K562 (cell line): ENCODE measurements at regions not wholly inside any gene's neighbourhood (a gene's known extent, or its start where the extent isn't known, plus 50 kb on each side); places are given as distances from the start of the nearest gene placed in this dataset.

Experiments
- ATAC-seq: fragments of 200-7000 bp; cut with Tn5 transposase; 3 replicates; pipeline ENCODE4 v1.9.1; 2020; ENCODE audit warnings: moderate library complexity
- BruUV-seq: library from RNA; stranded (reverse); fragments of 400-500 nt; replicated peaks from 2 replicates; lab custom pipeline; 2021; lab: Mats Ljungman, UMichigan
- CTCF ChIA-PET: fragments of 300-600 bp; formaldehyde crosslinking; extraction: SDS; loops from one replicate; lab custom pipeline; 2021; ENCODE audit warnings: low intra/inter-chr PET ratio; lab: Yijun Ruan, JAX
- POLR2A ChIA-PET: fragments of 300-600, 350-650 bp; sonication (Branson Sonifier 250); formaldehyde crosslinking; extraction: SDS; loops from one replicate; lab custom pipeline; 2021; ENCODE audit warnings: antibody characterized with exemption, inconsistent platforms; lab: Yijun Ruan, JAX
- DNase-seq, 4 experiments: peaks; one replicate each; pipeline versions ENCODE4 v3.0.0 to v3.0.0-alpha.2; 2011 to 2018; ENCODE audit warnings: low spot score in 3 of 4, mixed read lengths in 3 of 4; ENCODE audit errors: extremely low read depth in 1 of 4
- FAIRE-seq: peaks from 2 replicates; lab custom pipeline; 2011; peaks lifted over from hg19 to GRCh38; lab: Jason Lieb, UNC
- H2AFZ ChIP-seq: 2 replicates; pipeline ENCODE4 v1.6.0; 2011; ENCODE audit warnings: low read depth, low read length, control low read depth, inconsistent platforms
- H3K27ac ChIP-seq: fragments of 200-600 bp; 3 replicates; pipeline ENCODE4 v1.8.0; 2011; ENCODE audit warnings: low read depth, mild to moderate bottlenecking, control low read depth, inconsistent platforms, low read length, moderate library complexity, mixed read lengths; ENCODE audit errors: extremely low read depth
- H3K27me3 ChIP-seq, 2 experiments: fragments of 300-600 bp in 1 of 2; 2 replicates in 1 of 2; 3 replicates in 1 of 2; pipeline versions ENCODE4 v1.6.0 to v1.8.0; 2011; ENCODE audit warnings: inconsistent platforms in 2 of 2, low read length in 2 of 2, mild to moderate bottlenecking in 1 of 2, mixed read lengths in 1 of 2, moderate library complexity in 1 of 2; ENCODE audit not compliant: control insufficient read depth in 2 of 2, insufficient read depth in 2 of 2
- H3K36me3 ChIP-seq: fragments of 300-600 bp; 3 replicates; pipeline ENCODE4 v1.8.0; 2011; ENCODE audit warnings: mild to moderate bottlenecking, low read length, inconsistent platforms; ENCODE audit not compliant: control insufficient read depth, insufficient read depth
- H3K4me1 ChIP-seq, 2 experiments: fragments of 200-600 bp in 1 of 2; replicated peaks in 1 of 2; 2 replicates in 1 of 2; 3 replicates in 1 of 2; pipeline versions ENCODE4 v1.5.1 to v1.8.0; 2011; ENCODE audit warnings: inconsistent platforms in 2 of 2, low read length in 2 of 2, mild to moderate bottlenecking in 1 of 2, mixed read lengths in 1 of 2, moderate library complexity in 1 of 2; ENCODE audit not compliant: control insufficient read depth in 2 of 2, insufficient read depth in 2 of 2
- H3K4me2 ChIP-seq: 2 replicates; pipeline ENCODE4 v1.6.1; 2011; ENCODE audit warnings: low read length, control low read depth, inconsistent platforms, mixed read lengths; ENCODE audit not compliant: insufficient read depth
- H3K4me3 ChIP-seq: fragments of 200-600 bp; sonication (generic), shearing (Covaris generic); 2 replicates; pipeline ENCODE4 v1.5.1; 2016; ENCODE audit warnings: control low read depth, inconsistent platforms
- H3K79me2 ChIP-seq: fragments of 200-600 bp; 3 replicates; pipeline ENCODE4 v1.8.0; 2011; ENCODE audit warnings: low read length, inconsistent platforms; ENCODE audit not compliant: control insufficient read depth, insufficient read depth
- H3K9ac ChIP-seq, 2 experiments: 2 replicates each; pipeline versions ENCODE4 v1.6.0 to v1.6.1; 2011; ENCODE audit warnings: low read depth in 2 of 2, low read length in 2 of 2, control low read depth in 1 of 2, inconsistent platforms in 1 of 2, mild to moderate bottlenecking in 1 of 2, mixed read lengths in 1 of 2; ENCODE audit not compliant: insufficient read depth in 1 of 2
- H3K9me1 ChIP-seq: one replicate; pipeline ENCODE4 v1.6.0; 2011; ENCODE audit warnings: inconsistent platforms, mild to moderate bottlenecking, low read length, moderate library complexity; ENCODE audit not compliant: control insufficient read depth, insufficient read depth
- H3K9me3 ChIP-seq: replicated peaks from 2 replicates; pipeline ENCODE4 v1.5.1; 2011; ENCODE audit warnings: low read depth, low read length, inconsistent platforms; ENCODE audit not compliant: control insufficient read depth, insufficient read depth
- H4K20me1 ChIP-seq: replicated peaks from 2 replicates; pipeline ENCODE4 v1.6.1; 2011; ENCODE audit warnings: low read length, inconsistent platforms, mixed read lengths; ENCODE audit not compliant: control insufficient read depth, insufficient read depth
- NCOA6 ChIP-seq: fragments of 450-650 bp; IDR thresholded peaks from 2 replicates; pipeline ENCODE4 v1.6.1; 2017; ENCODE audit warnings: mild to moderate bottlenecking
- PML ChIP-seq: IDR thresholded peaks from 2 replicates; pipeline ENCODE4 v1.6.1; 2012; ENCODE audit warnings: low read length, inconsistent platforms
- PPARD ChIP-seq: fragments of 250-450 bp; sonication (Bioruptor Pico); IDR thresholded peaks from 2 replicates; pipeline ENCODE4 v1.8.0; 2022; ENCODE audit warnings: inconsistent platforms, mild to moderate bottlenecking, moderate library complexity
- RAD51 ChIP-seq: fragments of 450-650 bp; IDR thresholded peaks from 2 replicates; pipeline ENCODE4 v1.7.1; 2016; ENCODE audit warnings: low read depth, mild to moderate bottlenecking, borderline replicate concordance
- STAT5B ChIP-seq: fragments of 250-450 bp; sonication (Bioruptor Pico); IDR thresholded peaks from 2 replicates; pipeline ENCODE4 v1.8.0; 2021; ENCODE audit warnings: mild to moderate bottlenecking, inconsistent platforms
- ZBTB1 ChIP-seq: sonication (generic); formaldehyde crosslinking; IDR thresholded peaks from 2 replicates; pipeline ENCODE4 v1.8.1; 2023; ENCODE audit warnings: missing genetic modification reagents, low read depth, mild to moderate bottlenecking, borderline replicate concordance
- ZNF217 ChIP-seq: sonication (generic); formaldehyde crosslinking; IDR thresholded peaks from 2 replicates; pipeline ENCODE4 v1.8.0; 2022; ENCODE audit warnings: mild to moderate bottlenecking, missing genetic modification reagents
- ZNF311 ChIP-seq: fragments of 250-450 bp; sonication (Bioruptor Pico); IDR thresholded peaks from 2 replicates; pipeline ENCODE4 v1.4.0; 2020; ENCODE audit warnings: mild to moderate bottlenecking, moderate library complexity
- ZNF589 ChIP-seq: fragments of 200-800 bp; sonication (Bioruptor generic); IDR thresholded peaks from 2 replicates; pipeline ENCODE4 v1.6.1; 2016; ENCODE audit warnings: low read depth, missing genetic modification characterization, missing compliant biosample characterization
- ZNF717 ChIP-seq: fragments of 250-450 bp; sonication (Bioruptor Pico); IDR thresholded peaks from 2 replicates; pipeline ENCODE4 v1.5.0; 2021
- WGBS: fragments of 100-300 bp; shearing (Covaris generic); methylation state at CpG from one replicate; pipeline ENCODE4 v1.1.6; 2016; ENCODE audit warnings: low coverage, mixed read lengths; ENCODE audit not compliant: insufficient coverage; ENCODE audit errors: missing lambda C conversion rate; 5-methylcytosine and 5-hydroxymethylcytosine counted together
- in situ Hi-C: fragments of 300-500 bp; cut with MboI; formaldehyde crosslinking; loops from 4 replicates; pipeline ENCODE4 v1.15.0; 2018; ENCODE audit warnings: inconsistent platforms, mixed read lengths
- intact Hi-C: fragments of 100-400 bp; cut with micrococcal nuclease; formaldehyde crosslinking; loops from 2 replicates; pipeline ENCODE4 v1.14.2; 2022
- TF ChIP-seq, protein P1 (sequence below): fragments of 250-450 bp; sonication (Bioruptor Pico); IDR thresholded peaks from 2 replicates; pipeline ENCODE4 v1.5.0; 2022; ENCODE audit warnings: mild to moderate bottlenecking
- TF ChIP-seq, protein P2 (sequence below): fragments of 200-400 bp; formaldehyde crosslinking; IDR thresholded peaks from 2 replicates; pipeline ENCODE4 v1.6.1; 2017; ENCODE audit warnings: mild to moderate bottlenecking, low read depth, low read length, moderate library complexity

- in situ Hi-C loops, result no loop called here
- H3K9ac ChIP-seq, result no peak overlapping the region
- TF ChIP-seq NCOA6, result no peak
- no peak for TF ChIP-seq PML
- no peak for TF ChIP-seq ZNF589 (CRISPR knock-in tag)
- TF ChIP-seq, protein P1, sequence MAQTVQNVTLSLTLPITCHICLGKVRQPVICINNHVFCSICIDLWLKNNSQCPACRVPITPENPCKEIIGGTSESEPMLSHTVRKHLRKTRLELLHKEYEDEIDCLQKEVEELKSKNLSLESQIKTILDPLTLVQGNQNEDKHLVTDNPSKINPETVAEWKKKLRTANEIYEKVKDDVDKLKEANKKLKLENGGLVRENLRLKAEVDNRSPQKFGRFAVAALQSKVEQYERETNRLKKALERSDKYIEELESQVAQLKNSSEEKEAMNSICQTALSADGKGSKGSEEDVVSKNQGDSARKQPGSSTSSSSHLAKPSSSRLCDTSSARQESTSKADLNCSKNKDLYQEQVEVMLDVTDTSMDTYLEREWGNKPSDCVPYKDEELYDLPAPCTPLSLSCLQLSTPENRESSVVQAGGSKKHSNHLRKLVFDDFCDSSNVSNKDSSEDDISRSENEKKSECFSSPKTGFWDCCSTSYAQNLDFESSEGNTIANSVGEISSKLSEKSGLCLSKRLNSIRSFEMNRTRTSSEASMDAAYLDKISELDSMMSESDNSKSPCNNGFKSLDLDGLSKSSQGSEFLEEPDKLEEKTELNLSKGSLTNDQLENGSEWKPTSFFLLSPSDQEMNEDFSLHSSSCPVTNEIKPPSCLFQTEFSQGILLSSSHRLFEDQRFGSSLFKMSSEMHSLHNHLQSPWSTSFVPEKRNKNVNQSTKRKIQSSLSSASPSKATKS, result no peak
- TF ChIP-seq ZNF717 (CRISPR knock-in tag), result no peak
- TF ChIP-seq ZNF311 (CRISPR knock-in tag), result no peak
- TF ChIP-seq ZBTB1 (CRISPR knock-in tag), result no peak
- no peak for TF ChIP-seq PPARD (CRISPR knock-in tag)
- TF ChIP-seq STAT5B (CRISPR knock-in tag), result no peak
- no peak for TF ChIP-seq RAD51
- no peak for TF ChIP-seq ZNF217 (CRISPR knock-in tag)
- TF ChIP-seq, protein P2, sequence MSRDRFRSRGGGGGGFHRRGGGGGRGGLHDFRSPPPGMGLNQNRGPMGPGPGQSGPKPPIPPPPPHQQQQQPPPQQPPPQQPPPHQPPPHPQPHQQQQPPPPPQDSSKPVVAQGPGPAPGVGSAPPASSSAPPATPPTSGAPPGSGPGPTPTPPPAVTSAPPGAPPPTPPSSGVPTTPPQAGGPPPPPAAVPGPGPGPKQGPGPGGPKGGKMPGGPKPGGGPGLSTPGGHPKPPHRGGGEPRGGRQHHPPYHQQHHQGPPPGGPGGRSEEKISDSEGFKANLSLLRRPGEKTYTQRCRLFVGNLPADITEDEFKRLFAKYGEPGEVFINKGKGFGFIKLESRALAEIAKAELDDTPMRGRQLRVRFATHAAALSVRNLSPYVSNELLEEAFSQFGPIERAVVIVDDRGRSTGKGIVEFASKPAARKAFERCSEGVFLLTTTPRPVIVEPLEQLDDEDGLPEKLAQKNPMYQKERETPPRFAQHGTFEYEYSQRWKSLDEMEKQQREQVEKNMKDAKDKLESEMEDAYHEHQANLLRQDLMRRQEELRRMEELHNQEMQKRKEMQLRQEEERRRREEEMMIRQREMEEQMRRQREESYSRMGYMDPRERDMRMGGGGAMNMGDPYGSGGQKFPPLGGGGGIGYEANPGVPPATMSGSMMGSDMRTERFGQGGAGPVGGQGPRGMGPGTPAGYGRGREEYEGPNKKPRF, result no peak
- H3K36me3 ChIP-seq, result no peaks in the 10 kb centered on the region
- H2AFZ ChIP-seq, result no peak overlapping the region
- ChIA-PET CTCF (no interaction called here), POLR2A (interaction anchor here (0.6 kb wide), 1 partner anchor 15 kb away, joined by 3 read pairs; no protein-coding TSS in a partner anchor)
- no peak overlapping the region for H3K4me3 ChIP-seq
- H3K9me3 ChIP-seq, result no peaks in the 10 kb centered on the region
- no peaks in the 10 kb centered on the region for H4K20me1 ChIP-seq
- intact Hi-C loops, result no loop called here
- H3K9me1 ChIP-seq, result no peaks in the 10 kb centered on the region
- BruUV-seq, result no TSS peak
- ATAC-seq, result no peak
- no peaks in the 10 kb centered on the region for H3K4me1 ChIP-seq
- no peak overlapping the region for H3K27ac ChIP-seq
- FAIRE-seq, result no peak
- H3K27me3 ChIP-seq, result no peaks in the 10 kb centered on the region
- DNase-seq, result no peak
- no peaks in the 10 kb centered on the region for H3K79me2 ChIP-seq
- H3K4me2 ChIP-seq, result no peak overlapping the region
- WGBS, result 0% methylated on average over 1 of the region's 1 CpG
Observed at GRCh38 chr7:47039904-47040303, 542.0 kb downstream of the TNS3 start.
